GM10248 (cell line): ENCODE measurements at regions not wholly inside any gene's neighbourhood (a gene's known extent, or its start where the extent isn't known, plus 50 kb on each side); places are given as distances from the start of the nearest gene placed in this dataset.

Source experiments
- CTCF ChIA-PET: fragments of 300-600 bp; sonication (Branson Sonifier 250); formaldehyde crosslinking; extraction: SDS; loops from one replicate; lab custom pipeline; 2021; ENCODE audit warnings: antibody characterized with exemption; lab: Yijun Ruan, JAX
- POLR2A ChIA-PET: fragments of 350-650 bp; sonication (Branson Sonifier 250); formaldehyde crosslinking; extraction: SDS; loops from one replicate; lab custom pipeline; 2020; ENCODE audit warnings: antibody characterized with exemption; lab: Yijun Ruan, JAX
- DNase-seq: peaks from one replicate; pipeline ENCODE4 v3.0.0; 2012; ENCODE audit errors: extremely low spot score
- CTCF ChIP-seq: IDR thresholded peaks from 2 replicates; pipeline ENCODE4 v1.5.1; 2012; ENCODE audit warnings: mild to moderate bottlenecking, low read depth; ENCODE audit errors: extremely low read depth, missing control alignments, control extremely low read depth

GRCh38 chr20:7703551-7703961 lies 236.7 kb downstream of the HAO1 start:
- DNase-seq: no peak
- ChIA-PET CTCF (interaction anchor here (0.9 kb wide), 1 partner anchor 84 kb away, joined by 3 read pairs; no protein-coding TSS in a partner anchor), POLR2A (no interaction called here)
- no peak for TF ChIP-seq CTCF

- ChIA-PET CTCF (interaction anchor here (0.9 kb wide), 1 partner anchor 84 kb away, joined by 3 read pairs; no protein-coding TSS in a partner anchor), POLR2A (no interaction called here)
- TF ChIP-seq CTCF: no peak
- no peak for DNase-seq
Measured at GRCh38 chr20:7703996-7704395, 236.3 kb downstream of the HAO1 start.

- CTCF ChIA-PET: no interaction called here
Measured at GRCh38 chr20:7708112-7708511, 232.1 kb downstream of the HAO1 start.

GRCh38 chr20:7708782-7709181 lies 231.5 kb downstream of the HAO1 start:
- no peak for DNase-seq
- no peak for TF ChIP-seq CTCF
- ChIA-PET POLR2A (no interaction called here), CTCF (no interaction called here)

More at GRCh38 chr20:7708112-7708511, 232.1 kb downstream of the HAO1 start:
- no peak for DNase-seq
- POLR2A ChIA-PET: no interaction called here
- TF ChIP-seq CTCF: no peak

DNA sequence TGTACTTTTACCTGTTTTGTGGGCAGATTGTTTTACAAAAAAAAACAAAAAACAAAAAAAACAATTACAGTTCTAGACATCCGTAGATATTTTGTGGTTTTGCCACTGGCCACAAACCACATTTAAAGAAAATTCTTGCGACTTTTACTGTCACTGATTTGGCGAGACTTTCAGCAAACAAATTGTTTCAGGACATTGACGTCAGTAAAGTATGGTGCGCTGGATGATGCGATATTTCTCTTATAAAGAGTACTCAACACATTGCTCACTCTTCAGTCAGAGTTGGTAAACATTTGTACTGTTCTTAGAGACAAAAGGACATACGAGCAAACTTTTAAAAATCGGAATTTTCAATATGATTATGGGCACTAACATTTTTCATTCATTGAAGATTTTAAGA lies 229.8 kb downstream of the HAO1 start:
- no peak for TF ChIP-seq CTCF
- POLR2A ChIA-PET: no interaction called here
- DNase-seq: no peak
- CTCF ChIA-PET: no interaction called here

DNA sequence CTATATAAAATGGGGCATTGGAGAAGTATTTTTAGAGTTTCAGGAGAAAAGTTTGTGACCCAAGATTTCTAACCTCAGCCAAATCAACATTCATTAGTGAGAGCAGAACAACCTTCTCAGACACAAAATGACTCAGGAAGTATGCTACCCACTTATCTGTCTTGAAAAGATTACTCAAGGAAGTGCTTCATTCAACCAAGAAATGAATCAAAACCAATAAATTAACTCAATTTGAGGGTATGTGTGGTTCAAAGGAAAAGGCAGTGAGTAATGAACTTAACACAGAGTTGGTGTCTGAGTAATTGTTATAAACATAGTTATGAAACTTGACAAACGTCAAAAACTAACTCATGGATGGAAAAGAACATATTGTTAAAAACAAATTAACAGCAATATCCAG lies 227.6 kb downstream of the HAO1 start:
- ChIA-PET POLR2A (no interaction called here), CTCF (no interaction called here)
- TF ChIP-seq CTCF: no peak
- no peak for DNase-seq

DNA sequence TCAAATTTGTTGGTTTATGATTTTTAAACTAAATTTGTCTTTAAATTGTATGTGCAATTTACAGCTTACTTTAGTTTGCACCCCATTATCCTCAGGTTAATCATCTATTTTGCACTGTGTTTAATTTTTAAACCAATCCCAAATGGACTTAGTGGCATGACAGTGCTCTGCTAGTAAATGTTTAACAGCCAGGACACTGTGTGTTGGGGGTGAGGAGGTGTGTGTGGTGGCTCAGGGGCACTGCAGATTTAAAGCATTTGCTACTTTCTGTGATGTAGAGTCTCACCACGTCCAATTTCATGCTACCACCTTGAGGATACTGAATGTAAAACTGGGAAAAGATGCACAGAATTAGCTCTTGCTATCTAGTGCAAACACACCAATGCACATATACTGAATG lies 225.7 kb downstream of the HAO1 start:
- no peak for TF ChIP-seq CTCF
- CTCF ChIA-PET: no interaction called here
- no peak for DNase-seq
- POLR2A ChIA-PET: no interaction called here
